Medulla oblongata (tissue), 1 donor: ENCODE measurements at regions not wholly inside any gene's neighbourhood (a gene's known extent, or its start where the extent isn't known, plus 50 kb on each side); places are given as distances from the start of the nearest gene placed in this dataset.

Experiments
- DNase-seq: peaks from one replicate; pipeline ENCODE4 v3.0.0-alpha.2; 2015; ENCODE audit errors: extremely low spot score

DNA sequence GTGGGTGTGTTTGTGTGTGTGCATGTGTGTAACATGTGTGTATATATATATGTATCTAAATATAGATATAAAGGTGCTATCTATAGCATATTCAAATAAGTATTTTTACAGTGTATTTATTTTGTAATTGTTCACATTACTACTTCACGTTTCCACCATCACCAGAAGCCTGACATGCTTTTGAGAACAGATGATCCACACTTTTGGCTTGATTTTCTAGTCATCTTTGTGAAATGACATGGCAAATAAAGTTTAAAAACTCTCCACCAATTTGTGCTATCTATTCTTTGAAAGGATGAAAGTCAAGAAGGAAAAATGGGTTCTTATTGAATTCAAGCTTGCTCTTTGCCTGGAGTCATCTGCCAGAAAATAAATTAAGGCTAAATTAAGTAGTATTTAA is 294.0 kb upstream of the AKR1E2 start:
- no peak for DNase-seq

DNA sequence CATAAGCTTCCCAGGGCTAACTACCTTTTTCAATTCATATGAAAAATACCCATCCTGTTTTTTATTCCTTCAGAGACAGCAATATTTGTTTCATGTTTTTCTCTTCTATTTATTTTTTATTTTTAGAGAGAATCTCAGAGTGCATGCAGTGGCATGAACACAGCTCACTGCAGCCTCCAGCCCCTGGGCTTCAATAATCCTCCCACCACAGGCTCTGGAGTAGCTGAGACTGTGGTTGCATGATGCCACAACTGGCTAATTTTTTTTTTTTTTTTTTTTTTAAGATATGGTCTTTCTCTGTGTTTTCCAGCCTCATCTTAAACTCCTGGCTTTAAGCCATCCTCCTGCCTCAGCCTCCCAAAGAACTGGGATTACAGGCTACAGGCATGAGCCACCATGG is 296.7 kb upstream of the AKR1E2 start:
- no peak for DNase-seq

DNA sequence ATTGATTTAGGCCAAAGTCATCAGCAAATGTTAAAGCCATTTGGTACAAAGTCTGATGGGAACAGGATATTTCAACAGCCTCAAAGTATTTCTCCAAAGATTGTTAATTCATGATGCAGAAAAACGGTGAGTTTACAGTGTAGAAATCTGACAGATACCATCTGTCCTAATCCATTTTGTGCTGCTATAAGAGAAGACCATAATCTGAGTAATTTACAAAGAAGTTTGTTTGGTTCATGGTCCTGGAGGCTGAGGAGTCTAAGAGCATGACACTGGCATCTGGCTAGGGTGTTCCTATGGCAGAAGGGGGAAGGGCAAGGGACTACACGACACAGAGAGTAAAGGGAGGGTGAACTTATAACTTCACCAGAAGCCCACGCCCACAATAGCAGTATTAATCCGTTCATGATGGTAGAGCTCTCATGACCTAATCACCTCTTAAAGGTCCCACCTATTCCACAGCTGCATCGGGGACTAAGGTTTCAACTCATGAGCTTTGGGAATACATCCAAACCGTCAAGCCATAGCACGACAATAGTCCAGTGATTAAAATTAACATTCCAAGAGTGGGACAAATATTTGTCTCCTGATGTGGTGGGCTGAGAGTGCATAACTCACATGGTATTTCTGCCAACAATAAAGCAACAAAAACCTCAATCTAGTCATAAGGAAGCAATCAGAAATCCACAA is 298.6 kb upstream of the AKR1E2 start:
- no peak for DNase-seq

DNA sequence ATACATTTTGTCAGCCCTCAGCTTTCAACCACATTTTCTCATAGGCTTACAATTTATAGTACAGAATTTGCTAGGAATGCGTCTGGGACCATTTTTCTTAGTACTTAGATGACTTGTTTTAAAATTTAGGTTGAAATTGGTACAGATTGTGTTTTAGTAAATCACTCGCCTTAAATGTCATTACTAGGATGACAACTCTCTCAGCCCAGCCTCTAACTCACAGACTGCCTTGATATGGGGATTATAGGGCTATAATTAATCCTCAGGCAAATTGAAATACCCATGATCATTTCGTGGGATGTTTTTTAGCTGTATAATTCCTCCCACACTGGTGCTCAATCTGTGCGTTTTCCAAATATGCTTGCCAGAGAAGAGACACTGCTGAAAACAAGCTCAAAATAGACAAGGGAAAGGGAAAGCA is 299.7 kb upstream of the AKR1E2 start:
- DNase-seq, result no peak

DNA sequence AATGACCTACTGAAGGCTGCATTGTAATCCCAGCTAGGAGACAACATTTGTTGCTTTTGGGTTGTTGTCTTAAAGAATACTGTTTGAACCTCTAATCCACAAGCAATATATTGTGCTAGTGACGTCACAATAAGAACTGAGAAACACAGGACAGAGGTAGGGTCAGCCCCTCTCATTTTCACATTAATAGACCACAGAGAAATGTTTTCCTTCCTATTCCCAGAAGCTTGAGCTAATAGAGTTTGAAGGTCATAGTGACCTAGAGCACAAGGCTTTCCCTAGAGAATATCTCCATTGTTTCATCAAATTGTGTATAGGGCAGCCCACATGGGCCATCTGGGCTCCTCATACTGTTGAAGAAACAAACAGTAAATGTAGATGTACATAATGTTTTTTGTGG is 300.9 kb upstream of the AKR1E2 start:
- no peak for DNase-seq

DNA sequence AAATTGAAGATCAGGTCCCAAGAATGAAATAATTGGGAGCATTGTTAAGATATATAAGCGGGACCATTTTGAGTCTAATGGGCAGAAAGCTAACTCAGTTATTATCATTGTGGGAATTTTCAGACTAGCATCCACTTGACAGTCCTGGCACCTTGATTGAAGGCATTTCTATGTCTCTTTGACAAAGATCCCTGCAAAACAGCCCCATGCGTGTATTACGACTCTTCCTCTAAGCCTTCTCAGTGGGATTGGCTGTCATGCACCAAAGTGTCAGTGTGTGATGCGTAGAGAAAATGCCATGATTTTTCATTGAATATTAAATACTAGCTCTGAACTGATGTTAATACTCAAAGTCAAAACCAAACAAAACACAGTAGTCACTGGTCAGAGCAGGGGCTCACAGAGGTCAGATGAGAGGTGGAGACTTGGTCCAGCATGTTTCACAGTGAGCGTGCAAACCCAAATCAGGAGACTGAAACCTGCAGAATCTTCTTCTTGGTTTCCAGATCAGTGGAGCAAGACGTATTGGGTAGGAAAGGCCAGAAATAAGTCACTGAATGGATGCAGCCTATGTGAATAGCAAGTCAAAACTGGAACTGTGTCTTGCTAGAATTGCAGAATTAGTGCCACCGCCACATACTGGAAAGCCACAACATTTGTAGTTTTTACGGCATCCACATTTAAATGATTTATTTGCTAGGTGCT is 303.6 kb upstream of the AKR1E2 start:
- no peak for DNase-seq

DNA sequence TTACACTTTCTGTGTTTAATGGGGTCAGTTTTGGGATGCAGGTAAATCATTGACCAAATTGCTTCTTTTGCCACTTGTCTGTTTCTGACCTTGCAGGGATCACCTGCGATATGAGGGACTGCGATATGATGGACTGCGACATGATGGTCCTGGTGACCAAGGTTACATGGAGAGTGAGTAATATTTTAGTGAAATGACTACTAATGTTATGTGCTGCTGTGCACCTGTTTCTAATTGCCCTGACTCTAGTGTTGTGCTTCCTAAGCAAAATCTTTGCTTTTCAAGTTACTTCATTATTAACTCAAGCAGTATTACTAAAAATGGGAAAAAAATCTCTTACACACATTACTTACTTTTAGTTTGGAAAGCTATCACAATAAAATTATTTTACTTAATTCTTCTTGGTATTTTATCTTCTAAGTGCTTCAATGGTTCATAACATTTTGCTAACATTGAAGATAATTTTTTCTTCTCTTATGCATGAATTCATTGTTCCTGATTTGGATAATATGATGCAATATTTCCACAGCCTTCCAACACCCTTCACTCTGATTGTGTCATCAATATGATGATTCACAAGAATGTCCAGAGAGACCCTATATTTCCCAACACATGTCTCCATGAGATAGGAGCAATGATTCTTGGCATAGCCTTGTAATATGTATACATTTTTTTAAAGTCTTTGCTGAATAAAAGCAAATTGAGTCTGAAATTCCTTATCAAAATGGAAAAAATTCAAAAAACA is 306.2 kb upstream of the AKR1E2 start:
- no peak for DNase-seq

DNA sequence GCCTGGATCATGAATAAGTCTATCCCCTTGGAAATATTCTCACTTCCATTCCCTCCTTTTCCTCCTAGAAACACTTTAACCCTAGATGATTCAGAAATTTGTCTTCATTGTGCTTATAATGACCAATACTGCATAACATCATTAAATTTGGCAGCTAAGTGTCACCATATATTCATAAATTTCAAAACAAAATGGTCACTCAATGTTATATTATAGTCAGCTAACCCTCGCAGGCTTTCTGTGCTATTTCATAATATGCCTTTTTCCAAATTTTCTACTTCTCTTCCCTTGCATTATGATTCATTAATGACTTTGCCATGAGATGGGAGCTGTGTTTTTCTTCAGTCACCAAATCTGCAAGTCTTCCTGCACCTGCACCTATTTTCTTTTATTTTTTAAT is 308.3 kb upstream of the AKR1E2 start:
- no peak for DNase-seq

DNA sequence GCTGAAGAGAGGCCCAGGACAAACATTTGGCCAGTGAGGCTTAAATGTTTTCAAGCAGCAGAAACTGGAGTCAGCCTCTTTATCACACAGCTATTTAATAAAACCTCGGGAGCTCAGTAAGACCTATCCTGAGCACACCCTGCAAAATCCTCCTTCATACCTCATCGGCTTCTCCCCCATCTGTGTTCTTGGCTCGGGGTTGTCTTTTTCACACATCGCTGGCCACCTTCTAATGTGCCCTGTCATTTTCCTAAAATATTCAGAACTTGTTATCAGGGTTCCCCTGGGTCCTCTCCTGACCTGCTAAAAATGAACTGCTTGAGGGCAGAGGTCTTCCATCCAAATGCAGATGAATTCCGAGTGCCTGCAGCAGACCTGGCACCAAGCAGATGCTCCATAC is 310.3 kb upstream of the AKR1E2 start:
- DNase-seq, result no peak

DNA sequence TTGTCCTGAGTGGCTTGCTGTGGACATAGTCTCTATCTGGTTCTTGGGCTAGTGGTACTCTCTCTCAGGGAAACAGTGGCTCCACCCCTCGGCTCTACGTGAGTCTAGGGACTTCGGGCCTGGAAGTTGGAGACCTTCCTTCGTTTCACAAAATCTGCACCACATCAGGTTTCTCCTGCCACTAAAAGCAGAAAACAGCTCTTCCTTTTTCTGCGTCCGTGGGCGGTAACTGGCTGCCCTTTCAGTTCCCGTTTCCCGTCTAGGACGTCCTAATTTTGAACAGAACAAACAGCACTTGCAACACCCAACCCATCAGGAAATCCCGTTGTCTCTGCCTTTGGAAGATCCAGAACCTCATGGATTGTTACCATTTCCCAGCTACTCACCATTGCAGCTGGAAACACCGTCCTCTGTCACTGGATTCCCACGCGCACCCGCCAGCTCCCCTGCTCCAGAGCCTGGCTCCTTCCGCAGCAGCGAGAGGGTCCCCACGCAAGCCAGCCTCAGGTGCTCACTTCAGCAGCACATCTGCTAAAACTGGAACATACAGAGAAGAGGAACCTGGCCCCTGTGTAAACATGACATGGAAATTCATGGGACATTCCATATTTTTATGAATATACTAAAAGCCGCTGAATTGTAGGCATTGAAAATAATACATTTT is 311.4 kb upstream of the AKR1E2 start:
- DNase-seq, result peak; percentile 62

DNA sequence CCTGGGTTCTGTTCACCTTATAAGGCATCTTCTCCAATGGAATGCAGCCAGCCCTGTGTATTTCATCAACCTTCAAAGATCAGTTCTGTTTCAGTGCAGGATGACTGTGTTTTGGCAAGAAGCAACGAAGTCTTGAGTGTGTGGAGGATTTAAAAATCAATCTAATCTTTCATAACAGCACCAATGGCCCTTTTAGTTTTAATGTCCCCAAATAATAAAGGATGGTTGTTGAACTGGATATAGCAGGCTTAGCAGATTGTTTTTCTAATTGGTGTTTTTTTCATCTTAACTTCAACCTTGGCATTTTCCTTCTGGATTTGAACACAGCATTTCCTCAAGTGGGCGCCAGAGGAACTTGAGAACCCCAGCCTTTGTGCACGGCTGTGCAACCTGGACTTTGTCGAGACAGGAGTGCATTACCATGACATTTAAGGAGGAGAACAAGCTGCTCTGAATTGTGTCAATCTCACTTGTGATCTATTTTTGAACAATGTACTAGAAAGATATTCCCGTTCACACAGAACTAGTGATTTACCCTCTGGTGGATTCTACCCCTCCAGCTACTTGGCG is 313.3 kb upstream of the AKR1E2 start:
- DNase-seq, result no peak

DNA sequence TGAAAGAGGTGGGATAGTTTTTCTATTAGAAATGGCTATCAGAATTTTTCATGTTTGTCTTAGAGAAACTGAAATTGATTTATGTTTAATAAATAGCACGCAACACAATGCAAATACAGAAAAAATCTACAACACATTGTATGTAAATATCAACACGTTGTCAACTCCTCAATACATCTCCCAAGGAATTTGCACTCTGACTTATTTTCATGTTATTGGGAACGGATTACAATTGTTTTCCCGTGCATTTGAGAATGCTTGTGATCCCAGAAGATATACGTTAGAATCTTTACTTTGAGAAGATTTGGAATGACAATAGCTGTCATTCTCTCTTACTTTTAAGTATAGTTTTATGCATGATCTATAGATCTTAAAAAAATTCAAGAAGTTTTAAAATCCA is 313.8 kb upstream of the AKR1E2 start:
- DNase-seq, result no peak

DNA sequence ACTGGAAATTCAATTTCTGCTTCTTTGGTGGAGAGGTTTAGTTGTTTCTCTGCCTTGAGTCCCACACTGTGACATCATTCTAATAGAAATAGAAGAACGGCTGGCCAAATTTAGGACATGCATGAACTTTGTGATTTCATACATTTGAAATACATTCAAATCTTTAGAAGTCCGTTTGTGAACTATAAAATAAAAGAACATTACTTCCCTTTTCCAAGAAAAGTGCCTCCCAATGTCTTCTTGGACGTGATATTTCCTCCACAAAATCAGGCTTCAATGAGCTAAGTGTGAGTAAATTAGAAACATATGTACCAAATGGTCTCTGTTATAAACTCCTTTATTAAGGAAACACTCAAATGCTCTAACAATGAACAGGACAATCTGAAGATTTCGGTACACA is 314.5 kb upstream of the AKR1E2 start:
- no peak for DNase-seq

DNA sequence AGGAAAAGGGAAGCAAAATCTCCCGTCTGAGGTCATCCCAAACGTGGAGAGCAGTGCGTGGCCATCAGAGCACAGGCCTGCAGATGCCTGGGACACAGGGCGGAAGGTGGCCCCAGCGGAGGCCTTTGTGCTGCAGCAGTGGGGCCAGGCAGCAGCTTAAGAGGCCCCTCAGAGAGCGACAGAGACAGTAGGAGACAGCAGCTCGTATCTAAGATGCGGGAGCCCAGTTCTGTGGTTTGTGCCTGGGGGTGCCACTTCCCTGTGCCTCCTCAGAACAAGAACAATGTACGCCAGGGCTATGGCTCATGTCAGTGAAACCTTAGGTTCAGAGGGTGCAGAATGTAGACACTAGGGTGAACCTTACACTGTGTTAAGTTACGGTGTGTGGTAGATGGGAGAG is 316.6 kb upstream of the AKR1E2 start:
- no peak for DNase-seq

DNA sequence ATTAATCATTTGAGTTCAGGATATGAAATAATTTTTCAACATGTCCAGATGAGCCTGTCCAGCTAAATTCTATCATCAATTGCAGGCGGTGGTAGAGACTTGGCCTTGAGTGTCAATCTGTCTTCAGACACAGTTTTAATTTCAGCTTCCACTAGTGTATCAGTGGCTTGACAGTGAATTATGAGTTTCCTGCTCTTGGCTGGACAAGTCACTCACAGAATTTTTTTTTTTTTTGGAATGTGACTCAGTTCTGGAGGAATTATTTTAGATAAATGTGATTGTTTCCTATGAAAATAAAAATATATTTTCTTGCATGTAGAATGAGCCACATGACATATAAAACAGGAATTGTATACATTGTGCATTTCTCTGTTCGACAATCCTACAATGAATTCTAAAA is 319.9 kb upstream of the AKR1E2 start:
- DNase-seq, result no peak

DNA sequence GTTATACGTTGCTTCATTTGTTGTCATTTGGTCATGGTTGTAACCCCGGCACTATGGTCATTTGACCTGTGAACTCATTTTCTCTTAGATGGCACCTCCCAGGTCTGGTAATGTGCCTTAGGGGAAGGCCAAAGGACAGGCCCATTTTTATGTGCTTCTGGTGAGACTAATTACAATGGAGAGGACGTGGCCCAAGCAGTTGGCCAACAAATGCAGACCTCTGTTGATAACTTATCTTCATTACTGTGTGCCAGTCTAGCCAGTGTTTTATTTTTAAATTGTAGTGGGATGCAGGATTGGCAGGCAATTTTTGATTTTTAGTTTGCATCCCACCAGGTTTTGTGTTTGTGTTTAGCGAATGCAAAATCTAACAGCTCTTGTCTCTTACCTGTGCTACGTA is 321.5 kb upstream of the AKR1E2 start:
- no peak for DNase-seq

DNA sequence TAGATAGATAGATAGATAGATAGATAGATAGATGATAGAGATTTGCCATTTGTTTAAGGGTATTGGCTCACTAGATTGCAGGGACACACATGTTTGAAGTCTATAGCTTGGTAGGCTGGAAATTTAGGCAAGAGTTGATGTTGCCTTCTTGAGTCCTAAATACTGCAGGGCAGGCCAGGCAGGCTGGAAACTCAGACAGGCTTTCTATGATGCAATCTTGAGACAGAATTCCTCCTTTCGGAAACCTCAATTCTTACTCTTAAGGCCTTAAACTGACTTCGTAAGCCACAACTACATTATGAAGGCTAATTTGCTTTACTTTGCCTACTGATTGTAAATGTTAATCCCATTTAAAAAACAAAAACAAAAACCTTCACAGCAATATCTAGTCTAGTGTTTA is 322.9 kb upstream of the AKR1E2 start:
- no peak for DNase-seq

DNA sequence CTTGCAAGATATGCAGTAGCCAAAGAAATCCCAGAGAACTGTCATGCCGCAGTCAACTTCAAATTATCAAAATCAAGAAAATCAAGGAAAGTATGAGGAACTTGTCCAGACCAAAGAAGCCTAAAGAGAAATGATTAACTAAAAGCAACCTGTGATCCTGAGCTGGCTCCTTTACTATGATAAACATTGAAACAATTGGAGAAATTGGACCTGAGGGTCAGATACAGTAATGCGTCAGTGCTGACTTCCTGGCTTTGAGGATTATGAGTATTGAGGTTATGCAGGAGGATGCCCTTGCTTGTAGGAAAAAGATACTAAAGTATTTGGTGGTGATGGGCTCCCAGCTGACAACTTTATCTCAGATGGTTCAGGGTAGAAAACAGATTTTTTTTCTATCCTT is 324.7 kb upstream of the AKR1E2 start:
- no peak for DNase-seq

DNA sequence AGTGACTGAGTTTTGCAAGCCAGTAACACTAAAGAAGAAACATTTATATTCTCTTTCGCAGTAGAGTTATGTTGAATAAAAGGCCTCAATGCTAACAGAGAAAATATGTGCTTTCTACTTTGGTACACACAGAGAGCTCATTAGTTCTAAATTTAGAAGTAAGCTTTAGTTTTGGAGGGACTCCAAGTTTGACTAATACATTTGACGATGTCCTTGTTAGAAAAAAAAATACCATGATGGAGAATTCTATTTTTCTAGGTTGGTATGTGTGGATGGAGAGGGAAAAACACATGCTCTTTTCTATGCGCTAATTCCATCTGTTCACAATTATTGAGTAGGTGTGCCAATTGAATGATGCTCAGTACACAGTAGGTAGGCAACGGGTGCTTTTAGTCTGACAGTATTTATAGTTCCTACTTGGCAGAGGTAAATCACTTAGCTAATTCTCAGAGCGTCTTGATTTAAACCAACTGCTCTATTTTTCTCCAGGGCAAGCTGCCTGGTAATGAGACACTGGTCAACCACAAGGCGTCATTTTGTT is 327.2 kb upstream of the AKR1E2 start:
- peak; percentile 20 for DNase-seq

DNA sequence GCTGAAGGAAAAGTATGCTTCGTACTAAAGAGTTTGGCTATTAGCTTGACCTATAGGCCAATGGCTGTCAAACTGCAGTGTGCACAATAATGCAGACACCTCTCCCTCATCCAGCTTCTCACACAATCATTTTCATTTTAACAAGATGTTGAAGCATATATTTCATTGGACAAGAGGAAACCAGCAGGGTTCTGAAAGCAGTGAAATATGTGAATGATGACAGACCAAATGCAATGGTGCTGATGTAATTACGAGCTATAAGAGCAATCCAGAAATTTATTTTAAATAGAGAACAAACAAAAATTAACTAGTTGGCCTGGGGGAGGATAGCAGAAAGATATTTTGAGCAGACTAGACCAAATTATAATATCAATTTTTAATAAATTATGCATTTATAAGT is 331.5 kb upstream of the AKR1E2 start:
- DNase-seq, result no peak

DNA sequence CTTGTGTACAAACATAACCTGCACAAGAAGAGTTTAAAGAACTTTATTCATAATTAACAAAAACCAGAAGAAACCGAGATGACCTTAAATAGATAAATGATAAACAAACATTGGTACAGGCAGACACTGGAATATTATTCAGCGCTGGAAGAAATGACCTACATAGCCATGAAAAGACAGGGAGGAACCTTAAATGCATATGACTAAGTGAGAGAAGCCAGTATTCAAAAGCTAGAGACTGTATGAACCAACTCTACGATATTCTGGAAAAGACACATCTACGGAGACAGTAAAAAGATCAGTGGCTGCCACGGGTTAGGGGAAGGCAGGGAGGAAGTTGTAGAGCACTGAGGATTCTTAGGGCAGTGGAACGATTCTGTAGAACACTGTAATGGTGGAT is 333.8 kb upstream of the AKR1E2 start:
- DNase-seq, result no peak

DNA sequence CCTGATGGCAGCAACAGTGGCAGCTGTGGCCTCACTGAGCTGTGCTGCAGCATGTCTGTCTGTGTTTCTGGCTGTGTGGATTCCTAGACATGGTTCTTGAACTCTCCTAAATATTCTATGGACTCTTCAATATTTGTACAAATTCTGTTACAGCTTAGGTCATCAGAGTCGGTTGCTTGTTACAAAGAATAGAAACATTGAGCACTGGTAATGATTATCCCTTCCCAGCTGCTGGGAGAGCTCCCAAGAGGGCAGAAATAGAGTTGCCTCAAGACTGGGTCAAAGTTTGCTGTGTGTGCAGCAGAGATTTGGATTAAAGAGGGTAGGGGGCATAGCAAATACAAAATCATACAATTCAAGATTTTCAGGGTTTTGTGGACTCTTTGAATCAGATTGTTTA is 337.1 kb upstream of the AKR1E2 start:
- no peak for DNase-seq
